Activated T-helper 1 cell treated with anti-CD3 and anti-CD28 coated beads, Interleukin-2, amount 50 U/mL, for 16 hours (primary cell): ENCODE measurements at regions not wholly inside any gene's neighbourhood (a gene's known extent, or its start where the extent isn't known, plus 50 kb on each side); places are given as distances from the start of the nearest gene placed in this dataset.
"Not testable (repeated sequence)": the region's sequence is repeated elsewhere in the genome, so short reads cannot be mapped to it uniquely, and the experiment has no call there.

Source experiments
- DNase-seq, 2 donors: peaks; one replicate each; pipeline ENCODE4 v3.0.0-alpha.2; 2020; ENCODE audit warnings: low read depth in 1 of 2, low spot score in 1 of 2

GRCh38 chr4:189711956-189712355 is 228.7 kb upstream of the FRG1 start:
- DNase-seq: not testable (repeated sequence)

GRCh38 chr4:189721016-189721993 is 219.4 kb upstream of the FRG1 start:
- not testable (repeated sequence) for DNase-seq

- not testable (repeated sequence) for DNase-seq
These were observed 218.2 kb upstream of the FRG1 start for GRCh38 chr4:189722324-189723003.

GRCh38 chr4:189727982-189728638 is 212.6 kb upstream of the FRG1 start:
- DNase-seq: not testable (repeated sequence)

DNA sequence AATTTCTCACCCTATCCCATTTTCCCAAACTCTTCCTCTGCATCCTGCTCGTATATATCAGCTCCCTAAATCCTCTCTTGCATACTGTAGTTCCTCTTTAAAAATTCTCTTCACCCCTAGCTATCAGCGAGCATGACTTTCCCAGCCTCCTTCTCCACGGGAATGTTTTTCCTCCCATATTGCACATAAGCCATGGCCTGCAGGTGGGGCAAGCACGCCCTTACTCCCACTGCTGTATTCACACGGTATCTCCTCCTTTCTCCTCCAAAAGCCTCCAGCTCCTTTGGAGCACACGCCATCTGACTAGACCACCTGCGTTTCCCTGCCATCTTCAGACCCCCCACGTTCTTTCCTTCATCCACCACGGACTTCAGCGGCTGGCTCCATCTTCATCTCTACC is 208.7 kb upstream of the FRG1 start:
- not testable (repeated sequence) for DNase-seq

GRCh38 chr4:189733507-189733906 is 207.2 kb upstream of the FRG1 start:
- DNase-seq: not testable (repeated sequence)

GRCh38 chr4:189734648-189735267 is 205.9 kb upstream of the FRG1 start:
- not testable (repeated sequence) for DNase-seq

DNA sequence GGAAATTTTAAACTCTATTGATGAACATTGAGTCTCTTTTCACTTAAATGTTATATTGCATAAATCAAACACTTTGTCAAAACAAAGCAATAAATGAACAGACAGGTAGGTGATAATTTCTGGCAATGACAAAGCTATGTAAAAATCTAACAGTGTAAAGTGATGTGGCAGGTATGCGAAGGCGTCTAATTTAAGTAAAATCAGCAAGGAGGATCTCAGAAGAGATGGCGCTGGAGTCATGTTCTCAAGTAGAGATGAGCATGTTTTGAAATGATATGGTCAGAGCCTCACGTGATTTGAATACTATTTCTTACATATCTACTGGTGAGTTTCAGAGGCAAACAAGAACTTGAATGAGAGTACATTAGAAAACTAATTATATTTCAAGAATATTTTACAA is 204.0 kb upstream of the FRG1 start:
- not testable (repeated sequence) for DNase-seq

GRCh38 chr4:189740118-189740517 is 200.6 kb upstream of the FRG1 start:
- not testable (repeated sequence) for DNase-seq

DNA sequence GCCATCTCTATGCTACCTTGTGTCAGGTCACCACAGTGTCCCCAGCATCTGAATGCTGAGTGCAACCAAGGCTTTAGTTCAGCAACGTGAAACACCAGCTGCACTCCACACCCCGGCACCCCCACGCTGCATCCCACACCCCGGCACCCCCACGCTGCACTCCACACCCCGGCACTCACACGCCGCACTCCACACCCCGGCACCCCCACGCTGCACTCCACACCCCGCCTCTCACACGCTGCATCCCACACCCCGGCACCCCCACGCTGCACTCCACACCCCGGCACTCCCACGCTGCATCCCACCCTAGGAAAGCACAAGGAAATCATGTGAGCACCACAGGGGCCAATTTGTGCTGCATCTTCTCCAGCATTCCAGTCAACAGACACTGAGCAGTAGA is 199.8 kb upstream of the FRG1 start:
- DNase-seq: no peak

DNA sequence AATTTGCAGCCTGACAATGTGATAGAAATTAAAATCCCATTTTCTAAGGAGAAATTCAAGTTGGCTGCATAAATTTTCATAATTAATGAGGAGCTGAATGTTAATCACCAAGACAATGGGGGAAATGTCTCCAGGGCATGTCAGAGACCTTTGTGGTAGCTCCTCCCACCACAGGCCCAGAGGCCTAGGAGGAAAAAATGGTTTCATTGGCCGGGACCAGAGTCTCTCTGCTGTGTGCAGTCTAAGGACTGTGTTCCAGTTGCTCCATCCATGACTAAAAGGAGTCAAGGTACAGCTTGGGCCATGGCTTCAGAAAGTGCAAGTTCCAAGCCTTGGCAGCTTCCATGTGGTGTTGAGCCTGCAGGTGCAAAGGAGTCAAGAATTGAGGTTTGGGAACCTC is 187.6 kb upstream of the FRG1 start:
- not testable (repeated sequence) for DNase-seq

DNA sequence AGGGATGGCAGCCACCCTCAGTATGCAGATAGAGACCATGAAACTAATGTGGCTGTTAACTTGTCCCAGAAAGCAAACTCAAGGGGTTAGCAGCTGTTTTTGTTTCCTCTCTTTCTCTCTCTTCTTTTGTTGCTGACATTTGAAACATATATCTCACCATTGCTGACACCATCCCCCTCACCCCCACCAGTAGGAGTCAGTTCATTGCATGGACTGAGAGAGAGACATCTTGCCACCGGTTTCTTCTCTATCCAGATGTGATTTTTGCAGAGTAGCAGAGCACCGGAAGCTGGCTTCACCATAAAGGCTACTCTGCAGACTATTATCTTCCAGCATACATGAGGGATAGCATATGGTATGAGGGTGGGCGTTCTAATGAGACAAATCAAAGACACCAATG is 177.1 kb upstream of the FRG1 start:
- no peak for DNase-seq

GRCh38 chr4:189765301-189765700 is 175.4 kb upstream of the FRG1 start:
- no peak for DNase-seq

- DNase-seq: no peak
These were observed 174.9 kb upstream of the FRG1 start for GRCh38 chr4:189765736-189766135.

- DNase-seq: no peak
These were observed 172.7 kb upstream of the FRG1 start for GRCh38 chr4:189767941-189768340.

- DNase-seq: no peak
These were observed 171.5 kb upstream of the FRG1 start for GRCh38 chr4:189769131-189769530.

DNA sequence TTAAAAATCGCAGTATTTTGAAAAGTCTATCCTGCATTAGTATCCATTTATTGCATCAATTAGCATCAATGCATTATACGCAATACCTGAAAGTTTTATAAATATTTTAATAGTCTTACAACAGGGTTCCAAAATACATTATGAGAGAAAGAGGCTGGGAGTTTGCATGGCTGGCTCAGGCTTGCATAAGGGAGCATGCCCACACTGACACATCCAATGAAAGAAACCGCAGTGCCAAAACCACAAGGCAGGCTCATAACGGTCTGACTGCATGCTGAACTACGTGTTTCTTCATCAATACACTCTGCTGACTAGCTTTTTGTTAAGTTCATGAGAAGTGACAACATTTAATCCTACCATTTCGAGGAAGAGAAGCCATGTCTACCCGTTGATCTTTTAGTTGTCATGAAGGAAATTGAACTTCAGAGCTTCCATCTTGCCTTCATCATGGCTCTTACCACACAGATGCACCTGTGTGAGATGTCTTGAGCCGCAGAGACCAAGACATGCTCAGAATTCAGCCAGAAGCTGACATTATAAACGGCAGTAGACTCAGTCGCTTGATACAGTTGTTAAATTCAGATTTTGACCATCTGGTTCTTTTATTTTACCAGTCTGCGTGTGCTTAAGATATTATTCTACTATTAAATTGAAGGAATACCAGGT is 168.8 kb upstream of the FRG1 start:
- DNase-seq: no peak

DNA sequence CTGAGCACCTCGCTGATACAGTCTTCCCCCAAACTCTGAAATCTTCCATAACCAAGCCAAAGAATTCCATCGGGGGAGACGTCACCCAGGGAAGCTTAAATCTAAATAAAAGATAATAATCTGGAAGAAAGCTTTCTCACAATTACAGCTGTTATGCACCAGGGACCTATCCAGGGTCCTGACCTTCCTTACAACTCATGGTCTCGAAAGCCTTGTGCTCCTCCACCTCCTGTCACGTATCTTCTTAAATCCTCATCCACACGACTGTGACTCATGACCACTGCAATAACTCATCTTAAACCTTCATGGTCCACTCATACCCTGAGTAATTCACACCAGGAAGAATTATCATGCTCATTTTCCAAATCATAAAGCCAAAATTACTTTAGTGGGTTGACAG is 166.8 kb upstream of the FRG1 start:
- no peak for DNase-seq

DNA sequence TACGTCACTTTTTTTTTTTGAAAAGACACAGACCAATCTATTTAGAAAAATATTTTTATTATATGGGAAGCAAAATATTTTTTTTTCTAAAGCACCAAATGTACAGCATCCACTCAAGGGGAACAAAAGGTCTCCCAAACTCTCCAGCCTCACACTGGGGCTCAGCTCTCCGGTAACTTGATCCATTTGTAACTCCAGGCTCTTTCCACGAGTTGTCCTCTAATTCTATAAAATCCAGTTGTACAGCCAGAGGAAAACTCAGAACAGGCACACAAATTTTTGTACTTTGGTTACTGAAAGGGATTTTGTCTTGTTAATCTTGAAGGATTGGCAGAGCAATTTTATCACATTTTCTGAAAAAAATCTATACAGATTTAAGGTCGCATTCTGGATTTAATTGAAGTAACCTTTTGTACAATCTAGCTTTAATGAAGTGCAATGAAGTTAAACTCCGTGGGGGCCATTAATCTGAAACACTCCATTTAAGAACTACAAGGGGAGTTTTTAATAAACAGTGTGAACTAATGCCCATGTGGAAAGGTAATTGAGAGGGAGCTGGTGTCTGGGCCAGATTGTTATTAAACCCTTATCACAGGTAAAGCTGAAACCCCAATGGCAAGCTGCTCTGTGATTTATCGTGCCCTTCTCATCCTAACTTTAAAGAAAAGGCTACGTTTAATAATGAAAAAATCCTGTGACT is 161.2 kb upstream of the FRG1 start:
- DNase-seq: no peak

DNA sequence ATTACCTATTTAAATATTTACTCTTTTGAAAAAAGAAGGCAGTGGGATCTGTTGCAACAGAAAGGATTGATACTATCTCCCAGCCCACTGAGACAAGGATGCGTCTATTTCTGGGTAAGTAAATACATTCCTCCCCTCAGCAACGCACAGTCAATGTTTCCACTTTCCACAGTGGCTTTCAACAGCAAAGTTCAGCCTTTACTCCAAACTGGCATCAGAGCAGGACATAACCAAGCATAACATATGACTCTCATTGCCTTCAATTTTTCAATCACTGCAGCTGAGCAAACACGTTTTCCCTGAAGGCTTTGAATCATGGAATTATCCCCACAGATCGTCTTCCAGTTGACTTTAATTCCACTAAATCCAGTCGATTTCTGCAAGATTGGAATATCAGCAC is 160.3 kb upstream of the FRG1 start:
- no peak for DNase-seq
